Right ventricle myocardium superior (tissue), 1 donor: ENCODE measurements at regions not wholly inside any gene's neighbourhood (a gene's known extent, or its start where the extent isn't known, plus 50 kb on each side); places are given as distances from the start of the nearest gene placed in this dataset.

Experiments used
- ATAC-seq: fragments of 200-7000 bp; cut with Tn5 transposase; one replicate; pipeline ENCODE4 v1.9.1; 2020; ENCODE audit warnings: mild to moderate bottlenecking; ENCODE audit not compliant: poor library complexity
- DNase-seq: peaks from one replicate; pipeline ENCODE4 v3.0.0-alpha.2; 2020
- intact Hi-C: fragments of 100-400 bp; cut with DNase I; formaldehyde crosslinking; loops from one replicate; pipeline ENCODE4 v1.11.2; 2022
- donor health status: DM: no; HTN: yes; CAD: no; lungs with severe emphysema.

GRCh38 chr1:2864203-2864905 is 62.9 kb upstream of the TTC34 start:
- ATAC-seq (no peak), DNase-seq (no peak)
- intact Hi-C loops = no loop called here

GRCh38 chr1:2865000-2865399 is 63.5 kb upstream of the TTC34 start:
- intact Hi-C loops = no loop called here
- ATAC-seq (no peak), DNase-seq (no peak)

GRCh38 chr1:2865571-2866421 is 64.3 kb upstream of the TTC34 start:
- DNase-seq (no peak), ATAC-seq (no peak)
- intact Hi-C loops = no loop called here

- intact Hi-C loops = no loop called here
- DNase-seq = no peak
These were observed 65.1 kb upstream of the TTC34 start for GRCh38 chr1:2866422-2867086.

GRCh38 chr1:2867087-2867425 is 65.6 kb upstream of the TTC34 start:
- intact Hi-C loops = no loop called here
- no peak for DNase-seq
- ATAC-seq = no peak

More at GRCh38 chr1:2866422-2867086, 65.1 kb upstream of the TTC34 start:
- ATAC-seq = no peak

- intact Hi-C loops = no loop called here
- DNase-seq (no peak), ATAC-seq (no peak)
These were observed 66.4 kb upstream of the TTC34 start for GRCh38 chr1:2867861-2868260.

- DNase-seq (no peak), ATAC-seq (no peak)
- intact Hi-C loops = no loop called here
These were observed 67.2 kb upstream of the TTC34 start for GRCh38 chr1:2868571-2869195.

GRCh38 chr1:2871246-2871815 is 69.8 kb upstream of the TTC34 start:
- ATAC-seq = no peak
- intact Hi-C loops = no loop called here
- DNase-seq = no peak

- intact Hi-C loops = no loop called here
These were observed 72.7 kb upstream of the TTC34 start for GRCh38 chr1:2874207-2874606.

GRCh38 chr1:2874607-2875480 is 73.4 kb upstream of the TTC34 start:
- ATAC-seq (peak; percentile 16), DNase-seq (no peak)
- intact Hi-C loops = loop anchor here (5.0 kb wide), 1 partner anchor 547 kb away; no protein-coding TSS in a partner anchor

More at GRCh38 chr1:2874207-2874606, 72.7 kb upstream of the TTC34 start:
- DNase-seq (no peak), ATAC-seq (no peak)

- peak; percentile 76 for ATAC-seq
- intact Hi-C loops = loop anchor here (5.0 kb wide), 1 partner anchor 546 kb away; no protein-coding TSS in a partner anchor
- DNase-seq = no peak
These were observed 74.4 kb upstream of the TTC34 start for GRCh38 chr1:2875707-2876561.

- DNase-seq = no peak
- intact Hi-C loops = loop anchor here (5.0 kb wide), 1 partner anchor 545 kb away; no protein-coding TSS in a partner anchor
- no peak for ATAC-seq
These were observed 75.4 kb upstream of the TTC34 start for GRCh38 chr1:2876846-2877245.

- no peak for ATAC-seq
- intact Hi-C loops = loop anchor here (5.0 kb wide), 1 partner anchor 545 kb away; no protein-coding TSS in a partner anchor
These were observed 75.9 kb upstream of the TTC34 start for GRCh38 chr1:2877391-2877790.

GRCh38 chr1:2878591-2878990 is 77.1 kb upstream of the TTC34 start:
- intact Hi-C loops = loop anchor here (5.0 kb wide), 1 partner anchor 544 kb away; no protein-coding TSS in a partner anchor
- ATAC-seq = no peak

More at GRCh38 chr1:2877391-2877790, 75.9 kb upstream of the TTC34 start:
- no peak for DNase-seq

GRCh38 chr1:2879026-2879425 is 77.5 kb upstream of the TTC34 start:
- intact Hi-C loops = loop anchor here (5.0 kb wide), 1 partner anchor 543 kb away; no protein-coding TSS in a partner anchor

More at GRCh38 chr1:2878591-2878990, 77.1 kb upstream of the TTC34 start:
- DNase-seq = no peak

GRCh38 chr1:2879591-2879990 is 78.1 kb upstream of the TTC34 start:
- intact Hi-C loops = loop anchor here (5.0 kb wide), 1 partner anchor 543 kb away; no protein-coding TSS in a partner anchor
- DNase-seq (no peak), ATAC-seq (no peak)

More at GRCh38 chr1:2879026-2879425, 77.5 kb upstream of the TTC34 start:
- DNase-seq (no peak), ATAC-seq (no peak)
